CD14-positive monocyte (primary cell): ENCODE measurements at regions not wholly inside any gene's neighbourhood (a gene's known extent, or its start where the extent isn't known, plus 50 kb on each side); places are given as distances from the start of the nearest gene placed in this dataset.

Experiments used
- DNase-seq, 3 donors: peaks; one replicate each; pipeline ENCODE4 v3.0.0-alpha.2; 2011 to 2022
- H2AFZ ChIP-seq: 2 replicates; pipeline ENCODE4 v1.6.0; 2012; ENCODE audit warnings: mild to moderate bottlenecking, low read depth, low read length, inconsistent platforms; ENCODE audit not compliant: insufficient read depth, poor library complexity, severe bottlenecking
- H3K27ac ChIP-seq, 2 donors: 1 replicate in 1 of 2; 2 replicates in 1 of 2; pipeline ENCODE4 v1.5.1; 2012 to 2013; ENCODE audit warnings: low read length in 2 of 2, control low read depth in 1 of 2, inconsistent platforms in 1 of 2, low read depth in 1 of 2, mild to moderate bottlenecking in 1 of 2
- H3K27me3 ChIP-seq, 2 donors: one replicate each; pipeline versions ENCODE4 v1.6.0 to v1.6.1; 2011 to 2013; ENCODE audit warnings: low read length in 2 of 2; ENCODE audit not compliant: control insufficient read depth in 2 of 2, insufficient read depth in 2 of 2
- H3K36me3 ChIP-seq, 2 donors: replicated peaks in 1 of 2; 1 replicate in 1 of 2; 2 replicates in 1 of 2; pipeline versions ENCODE4 v1.5.1 to v1.6.1; 2012 to 2013; ENCODE audit warnings: low read length in 2 of 2, control low read depth in 1 of 2, inconsistent platforms in 1 of 2, mild to moderate bottlenecking in 1 of 2; ENCODE audit not compliant: insufficient read depth in 2 of 2, control insufficient read depth in 1 of 2
- H3K4me1 ChIP-seq, 2 donors: 1 replicate in 1 of 2; 2 replicates in 1 of 2; pipeline versions ENCODE4 v1.5.1 to v1.6.1; 2012 to 2013; ENCODE audit warnings: low read length in 2 of 2, control low read depth in 1 of 2, inconsistent platforms in 1 of 2, mild to moderate bottlenecking in 1 of 2, moderate library complexity in 1 of 2; ENCODE audit not compliant: insufficient read depth in 2 of 2, control insufficient read depth in 1 of 2
- H3K4me2 ChIP-seq: replicated peaks from 2 replicates; pipeline ENCODE3; 2012; ENCODE audit warnings: low read length, moderate library complexity, mild to moderate bottlenecking; ENCODE audit not compliant: poor library complexity, severe bottlenecking; ENCODE audit errors: extremely low read depth
- H3K4me3 ChIP-seq, 3 experiments: fragments of 200-600 bp in 1 of 3; sonication (generic) in 1 of 3; replicated peaks in 1 of 3; 1 replicate in 2 of 3; 2 replicates in 1 of 3; pipeline ENCODE4 v1.5.1; 2011 to 2013; ENCODE audit warnings: low read length in 3 of 3, mild to moderate bottlenecking in 3 of 3, control low read depth in 2 of 3, low read depth in 2 of 3, inconsistent platforms in 1 of 3, moderate library complexity in 1 of 3
- H3K79me2 ChIP-seq: 2 replicates; pipeline ENCODE4 v1.6.0; 2012; ENCODE audit warnings: mild to moderate bottlenecking, control low read depth, inconsistent platforms, low read length, moderate library complexity; ENCODE audit not compliant: insufficient read depth
- H3K9ac ChIP-seq: 2 replicates; pipeline ENCODE4 v1.6.0; 2017; ENCODE audit warnings: low read length, mild to moderate bottlenecking; ENCODE audit not compliant: insufficient read depth, poor library complexity, severe bottlenecking
- H3K9me3 ChIP-seq, 2 donors: replicated peaks in 1 of 2; 1 replicate in 1 of 2; 2 replicates in 1 of 2; pipeline versions ENCODE4 v1.5.1 to v1.6.1; 2012 to 2013; ENCODE audit warnings: low read length in 2 of 2, control low read depth in 1 of 2; ENCODE audit not compliant: control insufficient read depth in 1 of 2, insufficient read depth in 1 of 2
- H4K20me1 ChIP-seq: 2 replicates; pipeline ENCODE4 v1.6.0; 2012; ENCODE audit warnings: mild to moderate bottlenecking, low read length, control low read depth, moderate library complexity; ENCODE audit not compliant: insufficient read depth
- H3K27ac Mint-ChIP-seq, 7 donors: one replicate each; pipeline ENCODE4 v1.8.0; 2020; ENCODE audit warnings: mild to moderate bottlenecking in 7 of 7, mixed read lengths in 7 of 7, moderate library complexity in 6 of 7, inconsistent platforms in 2 of 7
- H3K27me3 Mint-ChIP-seq, 3 donors: one replicate each; pipeline ENCODE4 v1.8.0; 2021 to 2022; ENCODE audit warnings: low read depth in 3 of 3, mild to moderate bottlenecking in 3 of 3, mixed read lengths in 3 of 3, moderate library complexity in 3 of 3, inconsistent platforms in 1 of 3
- H3K36me3 Mint-ChIP-seq, 2 donors: one replicate each; pipeline ENCODE4 v1.8.0; 2020; ENCODE audit warnings: mixed read lengths in 2 of 2, inconsistent platforms in 1 of 2, mild to moderate bottlenecking in 1 of 2
- H3K4me1 Mint-ChIP-seq: one replicate; pipeline ENCODE4 v1.8.0; 2020; ENCODE audit warnings: mild to moderate bottlenecking, mixed read lengths
- H3K4me3 Mint-ChIP-seq, 2 donors: one replicate each; pipeline ENCODE4 v1.8.0; 2020; ENCODE audit warnings: mild to moderate bottlenecking in 2 of 2, mixed read lengths in 2 of 2, moderate library complexity in 1 of 2
- H3K9me3 Mint-ChIP-seq, 7 donors: one replicate each; pipeline ENCODE4 v1.8.0; 2020 to 2022; ENCODE audit warnings: mixed read lengths in 7 of 7, mild to moderate bottlenecking in 6 of 7, moderate library complexity in 6 of 7, inconsistent platforms in 2 of 7
- CTCF ChIP-seq: fragments of 200-600 bp; IDR thresholded peaks from one replicate; pipeline ENCODE4 v1.8.0; 2022; ENCODE audit warnings: antibody characterized with exemption, mild to moderate bottlenecking
- WGBS: methylation state at CpG from one replicate; pipeline ENCODE4 v1.1.5; 2013; ENCODE audit warnings: missing lambda C conversion rate; ENCODE audit not compliant: insufficient coverage; 5-methylcytosine and 5-hydroxymethylcytosine counted together
- intact Hi-C, 2 donors: fragments of 100-400 bp; cut with micrococcal nuclease; formaldehyde crosslinking; loops; one replicate each; pipeline versions ENCODE4 v1.15.0 to v1.15.1; 2023

DNA sequence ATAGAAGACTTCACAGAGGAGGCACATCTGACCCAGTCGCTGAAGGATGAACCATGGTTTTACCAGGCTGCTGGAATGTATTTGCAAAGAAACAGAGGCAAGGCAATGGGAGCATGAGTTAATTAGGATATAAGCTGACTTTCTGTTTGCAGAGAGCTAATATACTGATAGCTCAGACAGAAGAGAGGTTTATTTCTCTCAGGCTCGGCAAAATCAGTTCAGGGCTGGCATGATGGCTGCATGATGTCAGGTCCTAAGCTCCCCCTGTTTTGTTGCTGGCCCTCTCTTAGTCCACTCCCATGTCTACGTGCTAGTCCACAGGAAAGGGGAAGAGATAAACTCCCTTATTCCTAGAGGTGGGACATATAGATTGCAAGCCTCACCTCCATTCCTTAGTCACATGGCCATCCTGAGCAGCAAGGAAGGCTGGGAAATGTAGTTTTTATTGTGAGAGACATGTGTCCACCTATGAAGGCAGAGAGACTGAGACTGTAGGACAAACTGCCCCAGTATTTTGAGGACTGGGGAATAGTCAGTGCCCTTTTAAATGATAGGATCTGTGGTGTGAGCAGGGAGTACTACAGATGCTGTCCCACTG is 224.5 kb downstream of the VRK1 start:
- Mint-ChIP-seq H3K4me3 (no peak overlapping the region), H3K9me3 (peaks cover 0 to 9% (median 2%) of the 10 kb centered on the region in 7 donors), H3K27me3 (peaks cover 16 to 67% (median 29%) of the 10 kb centered on the region in 3 donors), H3K27ac (no peak overlapping the region), H3K36me3 (no peaks in the 10 kb centered on the region), H3K4me1 (peaks cover 4% of the 10 kb centered on the region)
- H3K36me3 ChIP-seq = no peaks in the 10 kb centered on the region
- no peak overlapping the region for H3K9ac ChIP-seq
- H3K4me2 ChIP-seq = no peak overlapping the region
- H3K27me3 ChIP-seq = peaks cover 19 to 30% of the 10 kb centered on the region in 2 donors
- no peak overlapping the region for H3K27ac ChIP-seq
- TF ChIP-seq CTCF = no peak
- no peak overlapping the region for H3K4me3 ChIP-seq
- H4K20me1 ChIP-seq = no peaks in the 10 kb centered on the region
- H3K9me3 ChIP-seq = no peaks in the 10 kb centered on the region
- 100% methylated on average over 1 of the region's 3 CpGs for WGBS
- intact Hi-C loops = no loop called here
- H2AFZ ChIP-seq = no peak overlapping the region
- no peaks in the 10 kb centered on the region for H3K79me2 ChIP-seq
- DNase-seq = no peak
- no peaks in the 10 kb centered on the region for H3K4me1 ChIP-seq

DNA sequence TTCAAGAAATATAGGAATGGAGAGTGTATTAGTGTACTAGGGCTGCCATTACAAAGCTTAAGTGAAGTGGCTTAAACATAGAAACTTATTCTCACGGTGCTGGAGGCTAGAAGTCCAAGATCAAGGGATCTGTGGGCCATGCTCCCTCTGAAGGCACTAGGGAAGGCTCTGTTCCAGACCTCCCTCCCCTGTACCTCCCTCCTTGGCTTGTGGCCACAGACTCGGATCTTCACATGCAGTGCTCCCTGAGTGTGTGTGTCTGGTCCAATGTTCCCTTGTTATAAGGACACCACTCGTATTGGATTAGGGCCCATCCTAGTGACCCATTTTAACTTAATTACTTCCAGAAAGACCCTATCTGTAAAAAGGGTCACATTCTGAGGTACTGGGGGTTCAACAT is 225.6 kb downstream of the VRK1 start:
- no peak overlapping the region for H3K4me3 ChIP-seq
- Mint-ChIP-seq H3K27ac (no peak overlapping the region), H3K36me3 (no peaks in the 10 kb centered on the region), H3K27me3 (peaks cover 16 to 62% (median 34%) of the 10 kb centered on the region in 3 donors), H3K9me3 (peaks cover 0 to 5% (median under 1%) of the 10 kb centered on the region in 7 donors), H3K4me1 (peaks cover 4% of the 10 kb centered on the region), H3K4me3 (no peak overlapping the region)
- WGBS = 80% methylated on average over 1 of the region's 3 CpGs
- no peak overlapping the region for H3K4me2 ChIP-seq
- peaks cover 15 to 28% of the 10 kb centered on the region in 2 donors for H3K27me3 ChIP-seq
- no peak overlapping the region for H2AFZ ChIP-seq
- H3K79me2 ChIP-seq = no peaks in the 10 kb centered on the region
- H3K9me3 ChIP-seq = no peaks in the 10 kb centered on the region
- H4K20me1 ChIP-seq = no peaks in the 10 kb centered on the region
- H3K27ac ChIP-seq = no peak overlapping the region
- no peaks in the 10 kb centered on the region for H3K4me1 ChIP-seq
- DNase-seq = no peak
- H3K9ac ChIP-seq = no peak overlapping the region
- no peak for TF ChIP-seq CTCF
- intact Hi-C loops = no loop called here
- H3K36me3 ChIP-seq = no peaks in the 10 kb centered on the region
